Stimulated activated CD4-positive, alpha-beta T cell treated with anti-CD3 and anti-CD28 coated beads, Interleukin-4, amount 100 ng/mL, for 1 hour (primary cell): ENCODE measurements at regions not wholly inside any gene's neighbourhood (a gene's known extent, or its start where the extent isn't known, plus 50 kb on each side); places are given as distances from the start of the nearest gene placed in this dataset.

Experiments
- DNase-seq: peaks from one replicate; pipeline ENCODE4 v3.0.0-alpha.2; 2020

DNA sequence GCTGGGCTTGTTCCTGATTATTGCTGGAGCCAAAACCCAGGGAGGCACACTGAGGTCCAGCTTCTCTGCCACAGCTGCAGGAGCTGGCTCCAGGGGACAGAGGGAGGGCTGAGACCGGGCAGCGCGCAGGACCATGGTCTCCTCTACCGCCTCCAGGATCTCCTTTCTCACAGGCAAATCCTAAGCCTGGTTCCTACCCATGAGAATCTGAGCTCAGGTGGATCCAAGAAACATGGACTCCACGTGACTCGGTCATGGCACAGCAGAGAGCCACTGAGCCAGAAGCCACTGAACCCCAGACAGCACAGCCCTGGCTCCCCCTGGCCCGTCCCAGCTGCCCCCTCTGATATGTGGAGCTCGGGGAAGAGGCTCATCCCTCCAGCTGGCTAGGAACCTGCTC is 653.4 kb upstream of the ID2 start:
- no peak for DNase-seq

DNA sequence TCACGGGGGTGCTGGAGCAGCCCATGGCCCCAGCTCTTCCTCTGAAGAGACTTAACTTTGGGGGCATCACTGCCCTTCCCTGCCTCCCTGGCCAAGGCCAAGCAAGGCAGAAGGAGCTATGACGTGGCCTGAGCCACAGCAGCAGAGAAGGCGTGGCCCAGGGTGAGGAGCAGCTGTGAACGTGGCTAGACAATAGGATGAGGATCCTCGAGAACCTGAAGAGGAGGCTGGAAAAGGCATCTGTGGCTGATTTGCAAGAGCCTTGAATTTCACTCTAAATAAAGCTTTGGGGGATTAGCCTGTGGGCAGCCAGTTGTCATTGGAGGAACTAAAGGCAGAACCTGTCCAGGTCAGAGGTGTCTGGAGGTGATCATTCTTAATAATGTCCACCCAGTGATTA is 652.9 kb upstream of the ID2 start:
- DNase-seq: no peak

DNA sequence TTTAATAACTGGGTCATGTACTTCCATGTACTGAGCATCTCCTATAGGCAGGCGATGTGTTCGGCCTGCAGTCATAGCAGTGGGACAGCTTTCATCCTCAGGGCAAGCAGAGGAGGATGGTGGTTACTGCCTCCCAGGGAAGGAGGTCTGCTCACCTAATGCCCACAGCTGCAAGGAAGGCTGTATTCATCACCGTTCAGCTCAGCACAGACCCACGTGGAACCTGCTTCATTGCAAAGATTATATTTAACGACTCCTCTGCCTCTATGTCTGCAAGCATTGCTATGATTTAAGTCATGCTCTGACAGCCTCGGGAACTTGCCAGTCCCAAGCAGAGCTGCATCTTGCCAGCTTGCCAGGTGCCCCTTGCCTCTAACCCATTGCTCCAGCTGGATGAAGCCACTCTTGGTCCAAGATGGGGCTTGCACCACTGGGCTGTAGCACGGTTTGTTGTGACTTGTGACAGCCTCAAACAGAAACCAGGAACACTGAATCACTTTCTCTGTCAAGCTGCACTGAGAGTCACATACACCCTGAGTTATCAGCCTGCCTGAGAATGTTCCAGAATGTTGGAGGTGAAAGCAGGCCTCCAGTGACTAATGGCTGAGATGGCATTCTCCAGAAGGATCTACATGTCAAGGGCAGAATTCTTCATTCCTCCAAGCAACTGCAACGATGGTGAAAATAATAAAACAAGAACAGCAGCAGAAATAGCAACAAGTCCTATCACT is 651.1 kb upstream of the ID2 start:
- no peak for DNase-seq

DNA sequence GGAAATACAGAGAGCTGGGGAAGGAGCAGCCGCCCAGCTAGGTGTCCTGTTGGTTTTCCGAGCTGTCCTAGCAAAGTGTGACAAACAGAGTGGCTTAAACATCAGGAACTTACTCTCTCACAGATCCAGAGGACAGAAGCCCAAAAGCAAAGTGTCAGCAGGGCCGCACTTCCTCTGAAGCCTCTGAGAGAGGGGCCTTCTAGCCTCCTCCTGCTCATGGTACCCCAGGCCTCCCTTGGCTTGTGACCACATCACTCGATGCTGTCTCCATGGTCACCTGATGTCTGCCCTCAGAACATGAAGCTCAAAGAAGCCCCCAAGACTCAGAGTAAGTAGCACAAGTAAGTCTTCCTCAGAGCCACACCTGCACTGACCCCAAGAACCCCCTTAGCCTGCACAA is 650.5 kb upstream of the ID2 start:
- DNase-seq: no peak

DNA sequence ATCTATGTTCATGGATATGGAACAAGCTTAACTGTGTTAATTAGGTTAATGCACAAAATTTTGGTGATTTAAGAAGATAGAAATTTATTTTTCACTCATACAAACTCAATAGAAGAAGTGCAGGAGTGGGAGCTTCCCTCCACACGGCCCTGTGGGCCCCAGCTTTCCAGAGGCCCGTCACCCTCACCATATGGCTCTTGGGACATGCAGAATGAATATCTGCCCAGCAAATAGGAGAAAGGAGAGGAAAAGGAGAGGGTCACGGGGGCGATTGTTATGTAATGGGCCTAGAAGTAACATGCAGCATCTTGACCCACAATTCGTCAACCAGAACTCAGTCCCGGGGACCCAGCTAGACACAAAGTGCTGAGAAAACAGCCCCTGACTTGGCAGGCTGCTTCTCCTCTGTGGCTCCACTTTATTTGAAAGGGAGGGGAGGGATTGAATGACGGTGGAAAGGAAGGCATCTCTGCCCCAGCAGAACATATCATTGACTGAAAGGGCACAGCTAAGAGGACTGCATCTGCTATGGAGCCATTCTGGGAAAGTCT is 648.2 kb upstream of the ID2 start:
- DNase-seq: no peak

DNA sequence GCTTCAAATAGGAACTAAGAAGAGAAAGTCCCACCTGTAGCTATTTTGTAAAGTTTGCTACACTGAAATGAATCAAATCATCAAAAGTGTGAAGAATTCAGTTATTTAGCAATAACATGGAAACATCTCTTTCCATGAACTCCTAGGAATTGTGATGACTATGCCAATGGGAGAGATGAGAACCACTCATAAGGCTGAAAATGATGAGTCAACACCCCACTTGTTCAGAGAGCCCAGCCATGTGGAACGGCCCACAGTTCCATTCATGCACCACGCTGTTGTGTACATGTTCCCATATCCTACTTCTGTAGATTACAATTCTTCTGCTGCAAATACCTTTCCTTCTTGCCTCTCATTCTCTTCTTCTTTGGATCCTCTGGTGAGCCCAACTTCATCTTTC is 645.5 kb upstream of the ID2 start:
- DNase-seq: no peak

DNA sequence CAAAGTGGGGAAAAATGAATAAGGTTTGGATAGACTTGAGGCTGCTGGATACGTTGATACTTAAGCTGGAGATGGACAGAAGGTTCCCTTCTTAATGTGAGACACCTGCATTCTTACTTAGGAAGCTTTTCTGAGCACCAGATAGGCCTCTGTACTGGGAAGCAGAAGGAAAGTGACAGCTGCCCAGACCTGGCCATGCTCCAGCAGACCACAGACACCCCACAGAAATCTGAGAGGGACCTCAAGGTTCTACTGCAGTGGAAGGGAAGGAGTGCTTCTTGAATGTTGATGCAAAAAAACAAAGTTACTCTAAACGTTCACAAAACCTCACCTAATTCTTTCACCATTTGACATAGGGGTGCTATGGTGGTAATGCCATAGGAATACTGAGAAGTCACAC is 642.1 kb upstream of the ID2 start:
- DNase-seq: no peak

DNA sequence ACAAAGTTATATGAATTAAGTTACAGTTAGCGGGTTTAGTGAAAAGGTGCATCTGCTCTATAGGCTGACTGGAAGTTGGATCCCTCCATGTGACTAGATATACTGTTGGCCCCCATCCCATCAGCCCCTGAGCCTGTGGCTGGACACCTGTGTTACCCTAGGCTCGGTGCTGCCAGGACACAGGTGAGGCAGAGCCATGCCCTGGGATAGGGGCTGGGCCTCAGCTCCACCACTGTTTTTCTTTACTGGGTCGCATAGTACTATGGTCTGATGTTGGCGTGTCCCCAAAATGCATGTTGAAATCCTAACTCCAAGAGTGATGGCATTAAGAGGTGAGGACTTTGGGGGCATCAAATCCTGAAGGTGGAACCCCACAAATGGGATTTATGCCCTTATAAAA is 638.6 kb upstream of the ID2 start:
- DNase-seq: no peak

DNA sequence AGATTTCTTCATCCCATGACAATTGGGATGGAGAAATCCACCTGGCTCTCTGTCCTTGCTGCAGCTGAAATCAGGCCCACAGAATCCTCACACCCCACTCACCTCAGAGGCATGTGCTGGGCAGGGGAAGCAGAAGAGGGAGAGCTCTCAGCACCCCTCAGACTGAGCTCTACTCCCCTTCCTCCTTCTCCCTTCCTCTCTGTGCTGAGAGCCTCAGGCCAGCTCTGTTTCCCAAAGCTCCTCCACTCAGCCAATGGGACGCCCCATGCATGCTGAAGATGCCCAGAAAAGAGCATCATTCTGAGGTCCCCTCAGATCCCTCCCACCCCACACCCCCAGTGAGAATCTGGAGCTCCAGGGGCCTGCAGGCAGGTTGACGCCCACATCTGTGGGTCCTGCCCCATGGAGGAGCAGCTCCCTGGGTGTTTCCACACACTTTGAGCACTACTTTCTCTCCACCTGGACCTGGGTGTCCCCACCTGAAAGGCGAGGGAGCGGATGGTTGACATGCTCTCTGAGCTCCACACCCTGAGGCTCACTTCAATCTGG is 637.7 kb upstream of the ID2 start:
- no peak for DNase-seq

DNA sequence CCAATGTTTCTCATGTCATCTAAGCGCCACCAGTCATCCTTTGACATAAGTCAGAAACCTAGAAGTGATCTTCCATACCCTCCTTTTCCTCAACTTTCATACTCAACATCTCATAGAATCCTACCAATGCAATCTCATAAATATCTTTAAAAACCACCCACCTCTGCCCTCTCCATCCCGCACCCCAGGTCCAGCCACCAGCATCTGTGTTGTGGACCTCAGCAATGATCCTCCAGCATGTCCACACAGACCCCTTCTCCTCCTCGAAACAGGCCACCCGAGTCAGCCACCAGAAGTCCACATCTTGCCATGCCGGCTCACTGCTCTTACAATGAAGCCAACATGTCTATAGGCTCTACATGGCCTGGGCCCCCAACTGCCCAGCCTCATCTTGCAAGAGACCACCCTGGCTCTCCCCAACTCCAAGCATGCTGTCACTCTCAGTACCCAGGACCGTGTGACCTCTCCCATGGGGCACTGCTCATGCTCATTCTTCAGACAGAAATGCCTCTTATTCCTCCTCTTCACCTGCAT is 636.7 kb upstream of the ID2 start:
- DNase-seq: no peak

DNA sequence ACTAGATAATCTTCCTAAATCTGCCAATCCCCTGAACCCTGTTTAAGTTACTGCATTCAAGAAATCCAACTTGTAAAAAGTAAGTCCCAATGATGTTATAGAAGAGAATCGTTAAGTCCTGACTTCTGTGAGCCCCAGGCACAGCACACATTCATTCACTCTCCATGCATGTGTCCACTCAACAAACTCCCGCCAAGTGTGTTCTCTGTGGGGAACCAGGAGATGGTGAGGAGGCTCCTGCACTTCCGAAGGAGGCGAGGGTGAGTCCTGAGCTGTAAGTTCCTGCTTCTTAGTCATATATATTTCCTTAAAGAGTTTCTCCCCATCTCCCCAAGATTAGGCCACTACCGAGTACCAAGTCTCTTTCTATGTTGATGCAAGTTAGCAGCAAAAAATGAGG is 635.0 kb upstream of the ID2 start:
- no peak for DNase-seq

DNA sequence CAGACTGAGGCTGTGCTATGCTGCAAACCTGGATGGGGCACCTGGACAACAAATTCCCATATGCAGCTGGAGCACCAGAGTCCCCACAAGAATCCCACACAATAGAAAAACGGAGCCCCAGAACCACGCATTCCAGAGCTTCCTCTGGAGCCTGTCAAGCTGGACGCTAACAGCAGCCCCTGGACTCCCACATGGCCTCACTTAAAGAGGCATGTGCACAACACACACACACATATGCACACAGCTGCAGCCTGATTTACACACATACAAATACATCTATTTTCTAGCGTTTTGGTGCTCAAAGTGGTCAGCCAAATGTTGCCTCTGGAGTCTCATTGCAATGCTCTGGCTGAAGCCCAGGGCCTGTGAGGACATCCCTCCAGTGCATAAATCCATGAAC is 632.7 kb upstream of the ID2 start:
- DNase-seq: no peak

DNA sequence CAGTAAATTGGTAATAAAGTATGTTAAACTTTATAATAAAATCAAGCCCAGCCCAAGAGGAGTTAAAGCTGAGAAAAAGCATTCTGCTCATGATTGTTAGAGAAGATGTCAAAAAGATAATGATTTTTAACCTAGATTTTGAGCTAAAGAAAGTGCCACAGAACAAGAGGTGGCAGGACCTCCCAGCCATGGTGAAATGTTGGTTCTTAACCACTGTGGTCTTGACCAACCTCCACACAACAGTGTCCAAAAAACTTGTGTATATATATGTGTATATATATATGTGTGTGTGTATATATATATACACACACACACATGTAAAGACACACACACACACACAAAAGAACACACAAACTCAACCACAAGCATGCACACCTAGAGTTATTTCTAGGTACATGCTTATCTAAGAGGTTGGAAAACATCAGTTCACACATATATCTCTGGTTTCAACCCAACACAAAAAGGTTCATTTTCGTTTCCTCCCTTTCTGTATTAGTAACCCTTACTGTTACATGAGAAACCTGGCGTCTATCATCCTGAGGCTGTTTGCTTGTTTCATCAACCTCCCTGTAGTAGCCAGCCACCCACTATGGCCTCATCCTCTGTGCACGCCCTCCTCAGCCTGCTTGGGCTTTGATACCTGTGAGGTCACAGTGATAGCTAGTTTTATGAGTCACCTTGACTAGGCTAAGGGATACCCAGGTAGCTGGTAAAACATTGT is 631.8 kb upstream of the ID2 start:
- peak; percentile 44 for DNase-seq

DNA sequence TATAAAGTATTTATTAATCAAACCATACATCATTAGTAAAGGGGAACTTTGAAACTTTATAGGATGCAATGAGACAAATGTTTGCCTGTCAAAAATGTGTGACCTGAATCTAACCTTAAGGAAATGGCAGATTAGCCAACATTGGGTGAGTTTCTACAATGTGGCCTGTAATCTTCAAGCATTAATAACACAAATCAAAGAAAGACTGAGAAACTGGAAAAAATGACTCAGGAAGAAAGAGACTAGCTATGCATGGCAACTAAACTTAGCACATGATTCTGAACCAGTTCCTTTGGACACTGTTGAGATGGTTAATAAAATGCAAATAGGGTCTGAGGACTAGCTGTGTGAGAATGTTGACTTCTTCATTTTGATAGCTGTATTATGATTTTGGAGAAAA is 628.6 kb upstream of the ID2 start:
- no peak for DNase-seq

DNA sequence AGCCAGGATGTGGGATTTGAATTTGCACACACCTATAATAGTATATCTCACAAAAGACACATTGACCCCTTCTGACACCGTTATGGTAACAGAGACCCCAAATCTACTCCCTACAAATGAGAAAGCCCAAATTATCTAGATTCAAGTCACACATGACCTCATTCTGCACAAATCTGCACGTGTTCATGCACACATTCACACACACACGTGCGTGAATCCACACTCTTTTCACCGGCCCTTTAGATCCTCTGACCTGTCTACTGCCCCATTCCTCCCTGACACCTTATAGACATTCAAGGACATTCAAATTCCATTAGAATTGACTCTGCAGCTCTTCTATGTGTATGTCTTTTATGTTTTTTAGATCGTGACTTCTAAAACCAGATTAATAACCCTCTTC is 627.8 kb upstream of the ID2 start:
- DNase-seq: no peak

DNA sequence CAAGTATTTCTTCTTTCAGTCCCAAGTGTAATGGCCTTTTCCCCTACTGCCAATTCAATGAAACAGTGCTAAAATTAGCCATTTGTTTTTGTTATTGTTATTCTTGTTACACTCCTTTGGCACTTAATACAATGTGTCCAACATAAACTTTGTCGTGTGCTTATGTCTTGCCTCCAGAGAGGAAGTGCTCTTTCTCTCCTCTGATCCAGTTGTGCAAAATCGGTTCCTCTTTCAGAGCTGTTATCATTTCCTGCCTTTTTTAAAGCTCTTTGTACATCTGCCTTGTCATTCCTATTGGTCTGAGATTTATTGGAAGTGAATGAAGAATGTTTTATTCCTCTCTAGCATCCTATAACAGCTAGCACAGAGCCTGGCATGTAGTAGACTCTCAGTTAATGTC is 623.2 kb upstream of the ID2 start:
- no peak for DNase-seq

DNA sequence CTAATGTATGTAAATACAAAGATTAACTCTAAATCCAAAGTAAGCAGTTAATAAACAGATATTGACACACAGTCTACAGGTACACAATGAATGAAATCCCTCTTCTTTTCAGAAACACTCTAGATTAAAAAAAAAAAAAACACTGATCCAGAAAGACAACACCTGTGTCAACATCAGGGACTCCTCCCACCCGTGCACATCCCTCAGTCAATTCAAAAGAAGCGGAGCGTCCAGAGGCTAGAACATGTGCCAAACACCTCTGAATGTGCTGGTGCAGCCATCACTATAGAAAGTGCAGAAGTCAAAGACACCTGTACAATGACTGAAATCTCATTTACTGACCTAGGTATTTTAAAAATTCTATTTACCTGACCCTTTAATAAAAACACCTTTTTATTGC is 622.6 kb upstream of the ID2 start:
- no peak for DNase-seq

DNA sequence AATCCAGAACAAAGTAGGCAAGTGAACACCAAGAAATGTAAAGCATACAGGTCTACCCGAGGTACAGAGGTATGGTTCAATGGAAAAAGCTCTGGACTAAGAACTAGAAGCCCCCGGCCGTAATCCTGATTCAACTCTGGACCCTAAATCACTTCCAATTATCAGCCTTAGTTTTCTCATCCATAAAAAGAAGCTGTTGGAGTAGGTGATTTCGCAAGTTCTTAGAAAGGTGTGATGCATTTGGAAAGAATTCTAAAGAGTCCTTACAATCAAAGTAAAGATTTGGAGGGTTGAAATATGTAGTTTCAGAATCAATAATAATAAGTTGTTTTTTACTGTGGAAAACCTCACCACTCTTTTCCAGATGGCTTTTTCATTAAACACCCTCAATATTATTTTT is 622.1 kb upstream of the ID2 start:
- DNase-seq: no peak

DNA sequence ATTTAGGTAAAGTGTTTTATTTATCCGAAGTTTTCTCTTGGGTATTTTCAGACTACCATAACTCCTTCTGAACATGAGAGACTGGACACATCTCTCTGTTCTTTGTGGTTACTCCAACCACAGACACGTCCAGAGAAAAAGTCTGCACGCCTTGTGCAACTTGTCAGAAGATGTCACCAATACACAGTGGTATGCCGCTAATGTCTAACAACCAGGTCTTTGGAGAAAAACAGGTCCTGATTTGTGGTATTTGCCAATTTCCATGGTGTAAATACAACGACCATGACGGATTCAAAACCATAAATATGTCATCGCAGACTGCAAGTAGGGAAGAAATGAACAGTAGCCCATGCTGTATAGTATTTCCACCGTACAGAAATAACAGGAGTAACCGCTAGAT is 620.6 kb upstream of the ID2 start:
- DNase-seq: no peak

DNA sequence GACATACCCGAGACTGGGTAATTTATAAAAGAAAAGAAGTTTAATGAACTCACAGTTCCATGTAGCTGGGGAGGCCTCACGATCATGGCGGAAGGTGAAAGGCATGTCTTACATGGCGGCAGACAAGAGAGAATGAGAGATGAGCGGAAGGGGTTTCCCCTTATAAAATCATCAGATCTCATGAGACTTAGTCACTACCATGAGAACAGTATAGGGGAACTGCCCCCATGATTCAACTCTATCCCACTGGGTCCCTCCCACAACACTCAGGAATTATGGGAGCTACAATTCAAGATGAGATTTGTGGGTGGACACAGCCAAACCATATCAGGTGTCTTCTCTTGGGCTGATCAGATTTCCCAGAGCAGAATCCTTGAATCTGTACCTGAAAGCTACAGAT is 617.3 kb upstream of the ID2 start:
- peak; percentile 13 for DNase-seq

DNA sequence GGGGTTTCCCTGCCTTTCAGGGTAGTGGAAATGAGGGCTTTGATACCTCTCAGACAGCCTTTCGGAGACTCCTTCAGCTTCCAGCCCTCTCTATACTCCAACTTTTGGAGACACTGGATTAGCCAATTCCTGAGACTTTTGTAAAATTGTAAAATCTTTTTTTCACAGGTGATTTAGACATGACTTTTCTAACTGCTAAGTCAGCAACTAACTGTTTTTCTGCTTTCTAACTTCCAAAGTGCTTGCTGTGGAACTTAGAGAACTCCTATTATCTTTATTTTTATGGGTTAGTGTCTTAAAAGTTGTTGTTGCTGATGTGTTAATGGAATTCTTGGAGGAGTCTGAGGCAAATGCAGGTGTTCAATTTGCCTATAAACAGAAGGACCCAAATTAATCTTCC is 616.7 kb upstream of the ID2 start:
- no peak for DNase-seq

DNA sequence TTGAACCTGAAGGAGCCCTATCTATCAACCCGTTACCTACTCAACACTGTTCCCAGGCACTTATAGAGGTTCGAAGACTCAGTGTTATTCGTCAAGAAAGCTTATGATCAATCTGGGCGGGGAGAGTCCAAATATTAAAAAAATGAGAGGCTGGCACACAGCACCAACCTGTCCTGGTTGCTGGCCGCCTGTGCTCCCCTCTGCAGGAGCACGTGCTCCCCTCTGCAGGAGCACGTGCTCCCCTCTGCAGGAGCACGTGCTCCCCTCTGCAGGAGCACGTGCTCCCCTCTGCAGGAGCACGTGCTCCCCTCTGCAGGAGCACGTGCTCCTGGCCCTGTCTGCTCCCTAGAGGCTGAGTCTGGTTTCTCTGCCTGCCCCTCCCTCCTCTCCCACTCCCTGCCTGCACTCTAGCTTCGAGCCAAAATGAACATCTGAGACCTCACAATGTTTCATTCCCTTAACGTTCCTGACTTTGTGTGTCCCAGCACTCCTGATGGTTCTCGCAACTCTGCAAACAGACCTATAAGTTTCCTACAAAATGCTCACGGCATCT is 614.0 kb upstream of the ID2 start:
- DNase-seq: no peak

DNA sequence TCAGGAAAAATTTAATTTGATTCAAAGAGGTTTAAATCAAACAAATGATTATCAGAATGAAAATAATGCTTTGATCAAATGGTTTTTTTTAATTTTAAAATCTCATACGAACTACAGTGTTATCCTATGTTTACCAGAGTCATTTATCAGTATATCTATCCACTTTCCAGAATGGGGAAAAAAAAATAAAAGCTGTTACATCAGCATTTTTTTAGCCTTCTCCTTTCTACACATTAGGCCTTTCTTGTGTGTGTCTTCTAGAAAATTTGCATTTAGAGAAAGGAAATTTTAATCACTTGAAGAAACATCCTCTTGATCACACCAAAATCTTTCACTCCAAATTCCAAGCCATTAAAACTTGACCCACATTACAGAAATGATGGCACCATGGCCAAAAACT is 608.9 kb upstream of the ID2 start:
- no peak for DNase-seq

DNA sequence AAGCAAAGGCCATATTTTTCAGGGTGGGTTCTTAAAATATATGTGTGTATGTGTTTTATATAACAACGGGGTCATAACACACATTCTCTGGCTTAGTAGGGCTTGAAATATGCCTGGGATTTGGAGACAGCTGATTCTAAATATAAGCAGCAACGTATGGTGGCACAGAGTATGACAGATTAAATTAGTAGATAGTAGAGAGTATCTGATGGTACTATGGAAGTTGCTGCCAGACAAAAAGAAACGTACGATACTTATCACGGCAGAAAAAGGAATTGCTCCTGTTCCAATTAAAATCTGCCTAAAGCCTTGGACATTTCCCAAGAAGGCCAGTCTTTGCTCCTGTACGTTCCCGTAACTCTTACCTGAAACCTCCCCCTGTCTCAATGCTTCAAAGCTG is 607.9 kb upstream of the ID2 start:
- DNase-seq: no peak
